ENCODE measurements at regions not wholly inside any gene's neighbourhood (a gene's known extent, or its start where the extent isn't known, plus 50 kb on each side); places are given as distances from the start of the nearest gene placed in this dataset.

- TF ChIP-seq FOSB (CRISPR knock-in tag; IDR thresholded peaks at IDR 0.05) (no peak), BHLHE40 (IDR thresholded peaks at IDR 0.05; ENCODE audit: low read depth, low read length) (no peak)
These were observed 134.7 kb downstream of the RBFOX3 start (continued) for GRCh38 chr17:79476074-79476652.

DNA sequence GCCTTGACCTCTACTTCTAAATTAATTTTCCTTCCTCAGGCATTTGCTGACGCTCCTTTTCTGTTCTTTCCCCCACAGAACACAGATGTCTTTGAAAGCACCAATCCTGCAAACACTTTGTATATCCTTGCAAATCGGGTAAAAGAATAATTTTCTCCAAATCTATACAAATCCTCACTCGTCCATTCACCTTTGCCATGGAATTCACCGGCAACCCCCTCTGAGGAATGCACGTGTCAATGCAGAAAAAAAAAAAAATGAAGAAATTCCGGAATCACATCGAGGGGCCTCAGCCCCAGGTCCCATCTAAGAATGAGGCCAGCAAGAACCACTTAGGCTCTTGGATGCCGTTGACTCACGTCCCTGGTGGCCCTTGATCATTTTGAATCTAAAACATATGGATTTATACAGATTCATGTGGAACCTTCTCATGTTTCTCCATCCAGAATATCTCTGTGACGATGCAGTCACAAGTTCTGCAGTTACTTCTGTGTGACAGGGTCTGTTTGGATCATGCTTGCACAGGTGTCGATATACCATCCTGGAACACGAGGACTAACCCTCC lies 136.9 kb downstream of the RBFOX3 start:
- ATAC-seq (peak; percentile 1; a peak in 2 of 6 replicates), FAIRE-seq (no peak), DNase-seq (ENCODE audit: low read depth in 1 of 2, low spot score in 1 of 2) (no peak)
- ChIA-PET CTCF (interaction anchor here (2.7 kb wide), 1 partner anchor 138 kb away, joined by 16 read pairs; the partner anchor contains the start of gene RBFOX3), POLR2A (interaction anchor here (0.7 kb wide), 1 partner anchor 487 kb away, joined by 3 read pairs; no protein-coding TSS in a partner anchor)
- Histone ChIP-seq H3K4me1 (peaks cover 60% of the 10 kb centered on the region), H3K4me3 (no peak overlapping the region), H3K27ac (peak overlapping the region; percentile 95 to 97), H3K4me2 (peak overlapping the region; percentile 70), H3K9me3 (no peaks in the 10 kb centered on the region)
- no peak; the same call in 1 of the 2 replicates for TF ChIP-seq FOXS1 (CRISPR knock-in tag; IDR thresholded peaks at IDR 0.05)
- TF ChIP-seq ZNF302 (CRISPR knock-in tag; IDR thresholded peaks at IDR 0.05) = peak; percentile 9; the same call in 1 of the 2 replicates
- peak; percentile 11 for TF ChIP-seq HEYL (CRISPR knock-in tag; IDR thresholded peaks at IDR 0.05)
- TF ChIP-seq HOXB13 (CRISPR knock-in tag; IDR thresholded peaks at IDR 0.05; ENCODE audit: low read depth) = peak; percentile 12; the same call in 1 of the 2 replicates
- TF ChIP-seq, protein P1, sequence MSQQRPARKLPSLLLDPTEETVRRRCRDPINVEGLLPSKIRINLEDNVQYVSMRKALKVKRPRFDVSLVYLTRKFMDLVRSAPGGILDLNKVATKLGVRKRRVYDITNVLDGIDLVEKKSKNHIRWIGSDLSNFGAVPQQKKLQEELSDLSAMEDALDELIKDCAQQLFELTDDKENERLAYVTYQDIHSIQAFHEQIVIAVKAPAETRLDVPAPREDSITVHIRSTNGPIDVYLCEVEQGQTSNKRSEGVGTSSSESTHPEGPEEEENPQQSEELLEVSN (IDR thresholded peaks at IDR 0.05; ENCODE audit: borderline replicate concordance, low read depth) = peak; percentile 22; the same call in 1 of the 2 replicates
- TF ChIP-seq ZSCAN20 (CRISPR knock-in tag; IDR thresholded peaks at IDR 0.05) = peak; percentile 64; the same call in 1 of the 2 replicates
- no peak for TF ChIP-seq RARB (CRISPR knock-in tag; IDR thresholded peaks at IDR 0.05)
- WGBS (ENCODE audit: missing lambda C conversion rate) = 50% methylated on average over 12 of the region's 12 CpGs

GRCh38 chr17:79473111-79473875 lies 137.6 kb downstream of the RBFOX3 start:
- DNase-seq (ENCODE audit: low read depth in 1 of 2, low spot score in 1 of 2) = peak; percentile 99 to 100
- peak overlapping the region; percentile 95 to 97 for H3K27ac ChIP-seq
- ATAC-seq = peak; percentile 94 to 95
- peak overlapping the region; percentile 70 for H3K4me2 ChIP-seq
- H3K9me3 ChIP-seq = no peaks in the 10 kb centered on the region
- CTCF ChIA-PET = interaction anchor here (1.1 to 2.7 kb wide), 2 partner anchors 10 to 139 kb away, joined by 3 to 16 read pairs; partner anchors contain the start of gene RBFOX3
- no peak overlapping the region for H3K4me3 ChIP-seq
- 5% methylated on average over 14 of the region's 14 CpGs for WGBS (ENCODE audit: missing lambda C conversion rate)
- POLR2A ChIA-PET = interaction anchor here (0.6 to 0.7 kb wide), 2 partner anchors 70 to 486 kb away, joined by 3 read pairs; no protein-coding TSS in a partner anchor
- peaks cover 57% of the 10 kb centered on the region for H3K4me1 ChIP-seq
- FAIRE-seq = peak; percentile 100
- TF ChIP-seq GATA3 (IDR thresholded peaks at IDR 0.05; ENCODE audit: borderline replicate concordance) (peak; percentile 99), ZSCAN20 (CRISPR knock-in tag; IDR thresholded peaks at IDR 0.05) (peak; percentile 71; the same call in 1 of the 2 replicates), JUNB (IDR thresholded peaks at IDR 0.05) (peak; percentile 96), KDM1A (IDR thresholded peaks at IDR 0.05; ENCODE audit: low read depth) (no peak), ESRRA (IDR thresholded peaks at IDR 0.05; ENCODE audit: borderline replicate concordance, low read length) (peak; percentile 33; the same call in 1 of the 2 replicates), USF2 (IDR thresholded peaks at IDR 0.05) (peak; percentile 60; the same call in 1 of the 2 replicates), MYC (IDR thresholded peaks at IDR 0.05; ENCODE audit: borderline replicate concordance, low read length) (peak; percentile 73), NPAS2 (CRISPR knock-in tag; IDR thresholded peaks at IDR 0.05; ENCODE audit: borderline replicate concordance) (no peak), RARB (CRISPR knock-in tag; IDR thresholded peaks at IDR 0.05) (peak; percentile 99), PHF8 (IDR thresholded peaks at IDR 0.05; ENCODE audit: borderline replicate concordance, low read depth) (no peak), RFX5 (IDR thresholded peaks at IDR 0.05) (peak; percentile 91), MAX (IDR thresholded peaks at IDR 0.05) (peak; percentile 87), TP53 (CRISPR knock-in tag; IDR thresholded peaks at IDR 0.05) (no peak), EP300 (IDR thresholded peaks at IDR 0.05) (peak; percentile 100), ZC3H11A (IDR thresholded peaks at IDR 0.05) (no peak), KDM5A (IDR thresholded peaks at IDR 0.05) (no peak), HOXB13 (CRISPR knock-in tag; IDR thresholded peaks at IDR 0.05; ENCODE audit: low read depth) (peak; percentile 88; the same call in 1 of the 2 replicates), NR3C1 (IDR thresholded peaks at IDR 0.05) (no peak)
- TF ChIP-seq, protein P2, sequence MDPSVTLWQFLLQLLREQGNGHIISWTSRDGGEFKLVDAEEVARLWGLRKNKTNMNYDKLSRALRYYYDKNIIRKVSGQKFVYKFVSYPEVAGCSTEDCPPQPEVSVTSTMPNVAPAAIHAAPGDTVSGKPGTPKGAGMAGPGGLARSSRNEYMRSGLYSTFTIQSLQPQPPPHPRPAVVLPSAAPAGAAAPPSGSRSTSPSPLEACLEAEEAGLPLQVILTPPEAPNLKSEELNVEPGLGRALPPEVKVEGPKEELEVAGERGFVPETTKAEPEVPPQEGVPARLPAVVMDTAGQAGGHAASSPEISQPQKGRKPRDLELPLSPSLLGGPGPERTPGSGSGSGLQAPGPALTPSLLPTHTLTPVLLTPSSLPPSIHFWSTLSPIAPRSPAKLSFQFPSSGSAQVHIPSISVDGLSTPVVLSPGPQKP (IDR thresholded peaks at IDR 0.05; ENCODE audit: low read depth, low read length) = no peak
- TF ChIP-seq, protein P3, sequence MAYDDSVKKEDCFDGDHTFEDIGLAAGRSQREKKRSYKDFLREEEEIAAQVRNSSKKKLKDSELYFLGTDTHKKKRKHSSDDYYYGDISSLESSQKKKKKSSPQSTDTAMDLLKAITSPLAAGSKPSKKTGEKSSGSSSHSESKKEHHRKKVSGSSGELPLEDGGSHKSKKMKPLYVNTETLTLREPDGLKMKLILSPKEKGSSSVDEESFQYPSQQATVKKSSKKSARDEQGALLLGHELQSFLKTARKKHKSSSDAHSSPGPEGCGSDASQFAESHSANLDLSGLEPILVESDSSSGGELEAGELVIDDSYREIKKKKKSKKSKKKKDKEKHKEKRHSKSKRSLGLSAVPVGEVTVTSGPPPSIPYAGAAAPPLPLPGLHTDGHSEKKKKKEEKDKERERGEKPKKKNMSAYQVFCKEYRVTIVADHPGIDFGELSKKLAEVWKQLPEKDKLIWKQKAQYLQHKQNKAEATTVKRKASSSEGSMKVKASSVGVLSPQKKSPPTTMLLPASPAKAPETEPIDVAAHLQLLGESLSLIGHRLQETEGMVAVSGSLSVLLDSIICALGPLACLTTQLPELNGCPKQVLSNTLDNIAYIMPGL (CRISPR knock-in tag; IDR thresholded peaks at IDR 0.05; ENCODE audit: borderline replicate concordance) = no peak; the same call in 1 of the 2 replicates
- TF ChIP-seq, protein P4, sequence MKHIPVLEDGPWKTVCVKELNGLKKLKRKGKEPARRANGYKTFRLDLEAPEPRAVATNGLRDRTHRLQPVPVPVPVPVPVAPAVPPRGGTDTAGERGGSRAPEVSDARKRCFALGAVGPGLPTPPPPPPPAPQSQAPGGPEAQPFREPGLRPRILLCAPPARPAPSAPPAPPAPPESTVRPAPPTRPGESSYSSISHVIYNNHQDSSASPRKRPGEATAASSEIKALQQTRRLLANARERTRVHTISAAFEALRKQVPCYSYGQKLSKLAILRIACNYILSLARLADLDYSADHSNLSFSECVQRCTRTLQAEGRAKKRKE (CRISPR knock-in tag; IDR thresholded peaks at IDR 0.05; ENCODE audit: low read depth) = peak; percentile 91

Data from A549 (cell line).